SK-N-MC (cell line): ENCODE measurements at regions not wholly inside any gene's neighbourhood (a gene's known extent, or its start where the extent isn't known, plus 50 kb on each side); places are given as distances from the start of the nearest gene placed in this dataset.

ENCODE experiments used
- DNase-seq: peaks from one replicate; pipeline ENCODE4 v3.0.0-alpha.2; 2011; ENCODE audit warnings: low read depth, low spot score
- H3K27ac ChIP-seq: fragments of 200-600 bp; sonication (generic); 2 replicates; pipeline ENCODE4 v1.5.1; 2016; ENCODE audit warnings: mixed run types
- H3K36me3 ChIP-seq: fragments of 200-600 bp; sonication (generic); 2 replicates; pipeline ENCODE4 v1.6.1; 2017; ENCODE audit warnings: antibody characterized with exemption, low read length, mixed read lengths; ENCODE audit not compliant: insufficient read depth
- H3K4me3 ChIP-seq: fragments of 200-600 bp; sonication (generic); 2 replicates; pipeline ENCODE4 v1.5.1; 2016
- H3K9ac ChIP-seq: fragments of 200-600 bp; sonication (generic); 2 replicates; pipeline ENCODE4 v1.8.0; 2017; ENCODE audit warnings: mixed run types, mixed read lengths; ENCODE audit not compliant: insufficient read length
- H3K9me3 ChIP-seq: fragments of 200-600 bp; sonication (generic); 2 replicates; pipeline ENCODE4 v1.6.1; 2017; ENCODE audit warnings: low read depth, mild to moderate bottlenecking, antibody characterized with exemption, low read length, moderate library complexity, mixed read lengths
- EZH2 ChIP-seq: fragments of 200-600 bp; sonication (generic); IDR thresholded peaks from one replicate; pipeline ENCODE4 v1.6.1; 2017; ENCODE audit warnings: antibody characterized with exemption
- FOXP2 ChIP-seq: optimal IDR thresholded peaks from 2 replicates; pipeline ENCODE3; 2011; ENCODE audit warnings: mild to moderate bottlenecking, moderate library complexity; ENCODE audit not compliant: insufficient read depth; ENCODE audit errors: extremely low read length, control extremely low read depth
- POLR2AphosphoS5 ChIP-seq: IDR thresholded peaks from 2 replicates; pipeline ENCODE4 v1.6.1; 2012; ENCODE audit warnings: mild to moderate bottlenecking, low read depth, low read length, borderline replicate concordance

DNA sequence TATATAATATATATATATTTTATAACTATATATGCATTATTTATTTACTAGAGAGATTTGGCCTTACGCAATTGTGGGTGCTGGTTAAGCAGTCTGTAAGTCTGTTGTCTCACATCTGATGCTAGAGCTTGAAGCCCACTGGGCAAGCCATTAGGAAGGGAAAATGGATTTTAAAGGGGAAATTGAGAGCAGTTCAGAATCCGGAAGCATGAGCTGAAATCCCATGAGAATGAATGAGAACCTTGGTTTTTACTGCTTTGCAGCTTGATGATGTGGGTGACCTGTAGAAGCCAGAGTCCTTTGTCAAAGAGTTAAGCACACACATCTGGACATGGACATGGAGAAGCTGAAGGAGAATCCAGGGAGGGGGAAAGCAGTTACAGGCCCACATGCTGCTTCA is 220.8 kb upstream of the DAB1 start:
- H3K9ac ChIP-seq, result no peak overlapping the region
- H3K36me3 ChIP-seq, result no peaks in the 10 kb centered on the region
- no peak overlapping the region for H3K4me3 ChIP-seq
- TF ChIP-seq POLR2AphosphoS5 (no peak), FOXP2 (no peak), EZH2 (no peak)
- H3K9me3 ChIP-seq, result no peaks in the 10 kb centered on the region
- H3K27ac ChIP-seq, result no peak overlapping the region
- DNase-seq, result no peak

DNA sequence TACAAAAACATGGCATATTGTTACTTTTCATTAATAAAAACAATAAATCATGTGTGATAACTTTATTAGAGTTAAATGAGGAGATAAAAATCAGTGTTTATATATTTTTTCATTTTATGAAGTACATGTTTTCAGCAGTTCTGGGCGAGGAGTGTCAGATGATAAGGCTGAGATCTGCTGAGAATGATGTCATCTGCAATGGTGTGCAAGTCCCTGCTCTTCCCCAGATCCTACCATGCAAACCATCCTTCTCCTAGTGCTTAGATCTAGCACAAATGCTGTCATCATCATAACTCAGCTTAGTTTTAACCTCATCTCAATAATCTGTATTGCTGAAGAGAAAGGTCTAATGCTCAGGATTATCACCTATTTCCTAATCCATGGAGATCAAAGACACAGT is 214.4 kb upstream of the DAB1 start:
- Histone ChIP-seq H3K27ac (no peak overlapping the region), H3K9ac (no peak overlapping the region), H3K9me3 (no peaks in the 10 kb centered on the region), H3K36me3 (no peaks in the 10 kb centered on the region), H3K4me3 (no peak overlapping the region)
- no peak for DNase-seq
- TF ChIP-seq POLR2AphosphoS5 (no peak), EZH2 (no peak), FOXP2 (no peak)

DNA sequence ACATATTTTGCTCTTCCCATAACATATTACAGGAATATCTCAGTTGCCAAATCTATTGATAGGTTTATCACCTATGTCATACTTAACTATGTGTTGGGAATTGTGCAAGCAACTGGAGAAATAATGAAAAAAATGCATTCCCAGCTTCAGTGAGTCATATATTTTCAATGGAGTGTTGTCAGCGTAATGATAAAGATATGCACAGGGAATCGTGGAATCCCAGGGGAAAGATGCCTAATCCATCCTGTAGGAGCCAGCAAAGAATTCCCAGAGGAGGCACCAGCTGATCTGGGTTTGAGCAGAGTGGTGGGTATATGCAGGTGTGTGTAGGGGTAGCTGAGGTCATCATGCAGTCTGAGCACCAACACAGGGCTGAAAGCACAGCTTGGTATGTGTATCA is 213.3 kb upstream of the DAB1 start:
- DNase-seq, result no peak
- Histone ChIP-seq H3K9ac (no peak overlapping the region), H3K36me3 (no peaks in the 10 kb centered on the region), H3K9me3 (no peaks in the 10 kb centered on the region), H3K27ac (no peak overlapping the region), H3K4me3 (no peak overlapping the region)
- no peak for TF ChIP-seq EZH2
- no peak for TF ChIP-seq FOXP2
- TF ChIP-seq POLR2AphosphoS5, result no peak

DNA sequence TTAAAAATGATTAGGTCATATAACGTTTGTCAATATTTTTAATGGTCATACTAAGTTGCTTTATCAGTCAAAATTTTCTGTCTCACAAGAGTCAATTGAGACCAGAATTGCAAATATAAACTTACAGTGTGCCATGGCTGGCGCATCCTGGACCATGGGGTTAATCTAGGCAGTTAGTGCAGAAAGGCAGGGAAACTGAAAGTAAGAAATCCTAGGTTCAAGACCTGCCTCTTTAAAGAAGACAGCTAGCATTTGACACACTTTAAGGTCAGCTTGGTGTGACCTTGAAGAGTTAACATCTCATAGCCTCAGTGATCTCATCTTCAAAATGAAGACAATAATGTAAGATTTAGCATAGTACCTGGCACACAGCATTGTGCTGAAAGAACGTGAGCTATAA is 210.0 kb upstream of the DAB1 start:
- no peak overlapping the region for H3K4me3 ChIP-seq
- no peak overlapping the region for H3K27ac ChIP-seq
- TF ChIP-seq FOXP2, result no peak
- TF ChIP-seq POLR2AphosphoS5, result no peak
- no peak for TF ChIP-seq EZH2
- H3K9me3 ChIP-seq, result no peaks in the 10 kb centered on the region
- DNase-seq, result no peak
- no peak overlapping the region for H3K9ac ChIP-seq
- no peaks in the 10 kb centered on the region for H3K36me3 ChIP-seq

DNA sequence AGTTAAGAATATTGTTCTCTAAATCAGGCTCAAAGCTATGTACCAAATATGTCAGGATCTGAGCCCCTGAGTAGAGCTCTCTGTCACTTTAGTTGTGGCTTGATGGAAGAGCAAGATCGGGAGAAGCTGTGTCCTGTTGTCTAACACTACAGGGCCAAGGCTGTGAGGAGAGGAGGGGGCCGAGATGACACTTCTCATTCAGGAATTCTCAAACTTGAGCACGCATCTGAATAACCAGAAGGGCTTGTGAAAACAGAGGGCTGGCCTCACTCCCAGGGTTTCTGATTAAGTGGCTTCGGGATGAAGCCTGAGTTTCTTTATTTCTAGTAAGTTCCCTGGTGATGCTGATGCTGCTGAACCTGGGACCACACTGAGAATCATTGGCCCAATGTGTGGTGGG is 209.2 kb upstream of the DAB1 start:
- Histone ChIP-seq H3K9ac (no peak overlapping the region), H3K9me3 (no peaks in the 10 kb centered on the region), H3K36me3 (no peaks in the 10 kb centered on the region), H3K4me3 (no peak overlapping the region), H3K27ac (no peak overlapping the region)
- DNase-seq, result no peak
- TF ChIP-seq POLR2AphosphoS5, result no peak
- no peak for TF ChIP-seq EZH2
- TF ChIP-seq FOXP2, result no peak

DNA sequence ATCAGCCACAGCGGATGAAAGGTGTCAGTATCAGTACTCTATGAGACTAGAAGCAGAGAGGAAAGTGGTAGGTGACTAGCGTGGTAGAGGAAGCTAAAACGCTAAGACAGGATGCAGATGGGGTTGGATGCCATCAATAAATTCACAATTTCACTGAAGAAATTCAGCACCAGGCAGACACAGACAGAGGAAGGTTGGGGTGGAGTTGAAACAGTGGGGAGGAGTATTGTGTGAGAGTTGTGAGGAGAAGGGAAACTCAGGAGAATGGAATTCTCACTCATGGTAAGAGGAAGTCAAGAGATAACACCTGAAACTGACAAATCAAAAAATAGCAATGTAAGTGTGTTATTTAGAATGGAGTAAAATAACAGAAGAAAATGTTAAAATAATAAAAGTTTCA is 208.5 kb upstream of the DAB1 start:
- H3K4me3 ChIP-seq, result no peak overlapping the region
- no peak for DNase-seq

DNA sequence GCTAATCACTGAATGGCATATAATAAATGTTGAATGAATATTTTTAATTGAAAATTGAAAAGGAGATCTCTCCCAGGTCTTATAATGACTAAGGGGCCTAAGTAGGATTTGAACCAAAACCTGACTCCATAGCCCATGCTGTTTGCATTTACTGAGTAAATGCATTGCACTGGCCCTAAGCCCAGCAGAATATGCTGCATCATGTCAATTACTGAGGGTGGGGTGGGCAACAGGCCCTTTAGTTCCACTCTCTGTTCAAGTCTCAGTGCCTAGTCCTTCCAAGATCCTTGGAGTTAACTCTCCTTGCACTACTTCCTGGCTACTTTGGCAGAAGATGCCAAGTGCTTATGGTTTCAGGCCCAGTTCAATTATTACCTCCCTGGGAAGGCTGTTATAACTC is 203.8 kb upstream of the DAB1 start:
- no peaks in the 10 kb centered on the region for H3K9me3 ChIP-seq
- H3K9ac ChIP-seq, result no peak overlapping the region
- no peak for DNase-seq
- TF ChIP-seq POLR2AphosphoS5 (no peak), FOXP2 (no peak), EZH2 (no peak)
- H3K4me3 ChIP-seq, result no peak overlapping the region
- H3K27ac ChIP-seq, result no peak overlapping the region
- H3K36me3 ChIP-seq, result no peaks in the 10 kb centered on the region

More for the DNA sequence above, 208.5 kb upstream of the DAB1 start:
- no peaks in the 10 kb centered on the region for H3K9me3 ChIP-seq
- TF ChIP-seq POLR2AphosphoS5 (no peak), EZH2 (no peak), FOXP2 (no peak)
- no peak overlapping the region for H3K27ac ChIP-seq
- no peaks in the 10 kb centered on the region for H3K36me3 ChIP-seq
- H3K9ac ChIP-seq, result no peak overlapping the region

DNA sequence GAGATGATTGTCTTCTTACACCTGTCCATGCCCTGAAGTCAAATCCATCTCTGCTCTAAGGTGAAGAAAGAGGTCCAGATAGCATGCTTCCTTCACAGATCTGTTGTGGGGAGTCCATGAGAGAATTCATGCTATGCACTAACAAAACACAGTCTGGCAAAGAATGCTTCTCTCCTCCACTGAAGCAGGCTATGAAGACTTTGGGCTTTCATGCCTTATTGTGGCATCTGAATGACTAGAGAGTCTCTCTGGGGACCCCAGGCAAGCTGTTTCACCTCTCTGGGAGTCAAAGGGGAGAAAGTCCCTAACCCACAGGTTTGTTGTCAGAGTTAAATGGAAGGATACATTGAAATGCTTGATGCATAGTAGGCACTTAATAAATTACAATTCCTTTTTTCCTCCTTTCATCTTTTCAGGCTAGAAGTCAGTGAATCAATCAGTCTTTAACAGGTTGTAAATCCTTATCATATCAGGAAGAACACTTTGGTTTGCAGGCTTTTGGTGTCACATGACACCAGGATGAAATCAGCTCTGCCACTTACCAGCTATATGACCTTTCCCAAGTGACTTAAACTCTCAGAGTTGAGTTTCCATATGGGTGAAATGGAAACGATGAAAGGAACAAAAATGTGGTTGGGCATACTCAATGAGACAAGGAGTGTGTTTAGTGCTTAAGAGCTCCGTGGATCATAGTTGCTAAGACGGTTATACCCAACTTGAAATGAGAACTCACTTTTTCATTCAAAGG is 200.1 kb upstream of the DAB1 start:
- Histone ChIP-seq H3K9me3 (no peaks in the 10 kb centered on the region), H3K36me3 (no peaks in the 10 kb centered on the region), H3K9ac (no peak overlapping the region), H3K27ac (peak overlapping the region; percentile 81; the same call in 1 of the 2 replicates), H3K4me3 (no peak overlapping the region)
- no peak for TF ChIP-seq FOXP2
- no peak for TF ChIP-seq POLR2AphosphoS5
- no peak for TF ChIP-seq EZH2
- no peak for DNase-seq
